Stimulated activated CD8-positive, alpha-beta memory T cell treated with anti-CD3 and anti-CD28 coated beads, Interleukin-12 subunit alpha, Interleukin-12 subunit beta, amount 100 ng/mL, for 24 hours (primary cell): ENCODE measurements at regions not wholly inside any gene's neighbourhood (a gene's known extent, or its start where the extent isn't known, plus 50 kb on each side); places are given as distances from the start of the nearest gene placed in this dataset.
"Not testable (repeated sequence)": the region's sequence is repeated elsewhere in the genome, so short reads cannot be mapped to it uniquely, and the experiment has no call there.

Experiments
- DNase-seq: peaks from one replicate; pipeline ENCODE4 v3.0.0-alpha.2; 2020; ENCODE audit errors: extremely low read depth

DNA sequence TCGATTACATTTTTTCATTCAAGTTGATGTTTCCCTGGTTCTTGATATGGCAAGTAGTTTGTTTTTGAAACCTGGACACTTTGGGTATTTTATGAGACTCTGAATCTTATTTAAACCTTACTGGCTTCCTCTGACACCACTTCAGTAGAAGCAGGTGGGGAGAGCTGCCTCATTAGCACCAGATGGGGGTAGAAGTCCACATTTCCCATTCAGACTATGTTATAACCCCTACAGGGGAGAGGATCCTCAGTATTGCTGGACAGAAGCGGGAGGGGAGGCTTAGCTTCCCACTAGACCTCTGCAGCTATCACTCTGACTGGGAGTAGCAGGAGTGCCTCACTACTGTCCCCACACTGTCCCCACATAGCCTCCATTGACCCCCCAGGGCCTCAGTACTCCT lies 145.3 kb upstream of the SLC35G4 start:
- DNase-seq, result no peak

DNA sequence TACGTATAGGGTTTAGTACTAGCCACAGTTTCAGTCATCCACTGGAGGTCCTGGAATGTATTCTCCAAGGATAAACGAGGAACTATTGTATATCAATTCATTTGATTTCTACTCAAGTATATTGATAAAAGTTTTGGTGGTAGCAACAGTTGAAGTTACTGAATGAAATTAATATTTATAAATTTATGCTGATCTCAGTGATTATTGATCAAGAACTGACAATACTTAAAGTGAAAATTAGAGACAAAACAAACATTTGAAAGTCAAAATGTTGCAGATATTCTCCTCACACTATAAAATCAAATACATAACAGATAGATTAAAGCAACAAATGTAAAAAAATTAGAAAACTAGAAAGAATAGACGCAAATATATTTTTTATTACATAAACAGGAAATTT lies 150.9 kb upstream of the SLC35G4 start:
- no peak for DNase-seq

DNA sequence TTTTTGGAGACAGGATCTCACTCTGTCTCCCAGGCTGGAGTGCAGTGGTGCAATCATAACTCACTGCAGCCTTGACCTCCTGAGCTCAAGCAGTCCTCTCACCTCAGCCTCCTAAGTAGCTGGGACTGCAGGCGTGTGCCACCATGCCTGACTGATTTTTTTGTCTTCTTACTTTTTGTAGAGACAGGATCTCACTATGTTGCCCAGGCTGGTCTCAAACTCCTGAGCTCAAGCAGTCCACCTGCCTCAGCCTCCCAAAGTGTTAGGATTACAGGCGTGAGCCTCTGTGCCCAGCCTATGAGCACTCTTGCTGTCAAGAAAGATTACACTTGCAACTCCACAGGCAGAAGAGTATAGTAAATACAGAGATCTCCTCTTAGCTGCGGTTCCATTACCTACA lies 151.5 kb upstream of the SLC35G4 start:
- not testable (repeated sequence) for DNase-seq

DNA sequence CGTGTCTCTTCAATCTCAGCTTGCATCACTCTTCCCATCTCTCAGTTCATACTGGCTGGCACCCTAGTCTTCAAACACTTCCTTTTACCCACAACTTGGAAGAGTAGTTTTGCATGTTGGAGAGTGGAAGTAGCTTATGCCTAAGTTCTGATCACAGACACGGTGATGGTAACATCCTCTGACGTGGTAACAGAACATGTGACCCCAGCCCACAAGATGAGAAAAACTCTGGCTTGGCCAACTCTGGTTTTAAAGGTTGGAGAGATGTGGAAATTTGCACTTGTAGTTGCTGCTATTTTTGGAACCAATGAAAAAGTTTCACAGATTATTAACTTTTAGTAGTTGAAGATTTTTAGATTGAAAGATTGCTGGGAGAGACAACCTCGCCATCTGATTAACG lies 155.4 kb upstream of the SLC35G4 start:
- no peak for DNase-seq

DNA sequence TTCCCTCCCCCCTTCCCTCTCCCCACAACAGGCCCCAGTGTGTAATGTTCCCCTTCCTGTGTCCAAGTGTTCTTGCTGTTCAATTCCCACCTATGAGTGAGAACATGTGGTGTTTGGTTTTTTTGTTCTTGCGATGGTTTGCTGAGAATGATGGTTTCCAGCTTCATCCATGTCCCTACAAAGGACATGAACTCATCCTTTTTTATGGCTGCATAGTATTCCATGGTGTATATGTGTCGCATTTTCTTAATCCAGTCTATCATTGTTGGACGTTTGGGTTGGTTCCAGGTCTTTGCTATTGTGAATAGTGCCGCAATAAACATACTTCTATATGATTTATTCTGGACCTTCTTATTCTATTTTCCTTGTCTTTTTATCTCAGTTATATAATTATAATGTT lies 165.2 kb upstream of the SLC35G4 start:
- DNase-seq, result not testable (repeated sequence)

DNA sequence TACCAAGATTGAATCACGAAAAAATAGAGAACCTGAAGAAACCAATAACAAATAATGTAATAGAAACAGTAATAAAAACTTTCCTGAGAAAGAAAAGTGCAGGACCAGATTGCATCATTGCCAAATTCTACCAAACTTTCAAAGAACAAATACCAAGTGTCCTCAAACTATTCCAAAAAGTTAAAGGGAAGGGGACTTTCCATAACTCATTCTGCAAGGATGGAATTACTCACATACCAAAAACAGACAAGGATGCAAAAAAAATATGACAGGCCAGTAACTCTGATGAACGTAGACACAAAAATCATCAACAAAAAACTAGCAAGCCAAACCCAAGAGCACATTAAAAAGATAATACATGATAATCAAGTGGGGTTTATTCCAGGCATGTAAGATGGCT lies 172.3 kb upstream of the SLC35G4 start:
- DNase-seq, result no peak

DNA sequence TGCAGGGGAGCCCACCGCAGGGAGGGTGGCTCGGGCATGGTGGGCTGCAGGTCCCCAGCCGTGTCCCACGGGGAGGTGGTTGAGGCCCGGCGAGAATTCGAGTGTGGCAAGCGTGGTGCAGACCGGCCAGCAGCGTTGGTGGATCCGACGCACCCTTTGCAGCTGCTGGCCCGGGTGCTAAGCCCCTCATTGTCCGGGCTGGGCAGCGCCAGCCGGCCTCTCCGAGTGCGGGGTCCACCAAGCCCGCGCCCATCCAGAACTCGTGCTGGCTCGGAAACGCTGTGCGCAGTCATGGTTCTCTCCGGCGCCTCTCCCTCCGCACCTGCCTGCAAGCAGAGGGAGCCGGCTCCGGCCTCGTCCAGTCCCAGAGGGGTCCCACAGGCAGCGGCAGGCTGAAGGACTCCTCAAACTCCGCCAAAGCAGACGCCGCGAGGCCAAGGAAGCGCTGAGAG lies 177.0 kb upstream of the SLC35G4 start:
- DNase-seq, result no peak

DNA sequence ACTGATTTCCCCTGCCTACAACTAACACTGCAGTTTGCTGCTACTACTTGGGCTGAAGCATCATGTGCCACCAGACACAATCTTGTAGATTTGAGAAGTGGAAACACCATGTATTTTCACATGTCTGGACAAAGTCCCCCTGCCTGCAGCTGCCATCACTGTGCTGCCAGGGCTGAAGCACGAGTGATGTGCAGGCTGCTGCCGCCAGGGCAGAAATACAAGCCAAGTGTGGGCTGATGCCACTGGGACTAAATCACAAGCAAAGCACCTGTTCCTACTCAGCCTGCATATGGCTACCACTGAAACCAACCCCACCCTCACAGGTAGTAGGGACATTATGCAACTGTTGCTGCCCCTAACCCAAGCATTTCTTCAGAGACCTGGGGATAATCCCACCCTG lies 179.5 kb upstream of the SLC35G4 start:
- DNase-seq, result no peak

DNA sequence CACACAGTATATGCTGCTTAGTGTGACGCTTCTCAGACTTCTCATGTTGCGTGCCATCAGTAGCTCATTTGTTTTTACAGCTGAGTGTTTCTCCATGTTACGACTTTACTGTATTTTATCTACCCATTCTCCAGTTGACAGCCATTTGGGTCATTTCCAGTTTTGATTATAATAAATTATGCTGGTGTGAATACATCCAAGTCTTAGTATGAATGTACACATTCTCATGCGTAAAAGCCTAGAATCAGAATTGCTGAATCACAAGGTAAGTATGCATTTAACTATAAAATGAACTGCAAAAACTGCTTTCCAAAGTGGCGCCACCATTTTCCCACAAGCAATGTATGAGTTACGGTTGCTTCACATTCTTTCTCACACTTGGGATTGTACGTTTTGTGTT lies 184.2 kb upstream of the SLC35G4 start:
- DNase-seq, result no peak

DNA sequence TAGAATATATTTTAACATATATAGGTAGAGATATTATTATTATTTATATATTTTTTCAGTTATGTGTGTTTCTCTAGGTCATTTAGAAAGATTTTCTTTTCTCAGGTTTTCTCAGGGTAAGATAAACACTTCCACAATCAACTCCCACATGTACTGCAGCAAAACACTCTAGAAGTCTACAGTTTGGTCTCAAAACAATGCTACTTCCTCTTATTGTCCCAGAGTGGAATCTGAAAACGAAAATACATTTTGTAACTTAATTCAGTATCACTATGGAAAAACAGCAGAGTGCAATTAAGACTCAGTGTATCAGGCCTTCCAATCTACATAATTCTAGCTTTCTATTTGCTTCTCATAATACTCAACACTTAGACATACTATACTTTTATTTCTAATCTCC lies 190.1 kb upstream of the SLC35G4 start:
- DNase-seq, result no peak

DNA sequence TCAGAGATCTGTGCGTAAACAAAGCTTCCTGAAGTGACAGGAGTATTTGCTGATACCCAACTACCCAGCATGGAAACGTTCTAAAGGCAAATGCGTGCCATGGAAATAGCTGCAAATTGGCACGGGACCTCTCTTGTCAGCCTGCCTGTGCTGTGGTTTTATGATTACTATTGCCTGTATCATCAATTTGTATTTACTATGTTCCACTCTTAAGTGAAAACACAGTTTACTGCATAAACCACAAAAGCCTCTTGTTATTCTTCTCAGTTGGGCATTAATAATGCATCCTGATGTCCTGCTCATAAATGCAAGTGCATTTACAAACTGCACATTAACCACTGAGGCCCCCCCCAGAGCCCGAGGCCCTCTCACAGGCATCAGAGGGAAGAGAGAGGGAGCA lies 196.6 kb upstream of the SLC35G4 start:
- DNase-seq, result no peak

DNA sequence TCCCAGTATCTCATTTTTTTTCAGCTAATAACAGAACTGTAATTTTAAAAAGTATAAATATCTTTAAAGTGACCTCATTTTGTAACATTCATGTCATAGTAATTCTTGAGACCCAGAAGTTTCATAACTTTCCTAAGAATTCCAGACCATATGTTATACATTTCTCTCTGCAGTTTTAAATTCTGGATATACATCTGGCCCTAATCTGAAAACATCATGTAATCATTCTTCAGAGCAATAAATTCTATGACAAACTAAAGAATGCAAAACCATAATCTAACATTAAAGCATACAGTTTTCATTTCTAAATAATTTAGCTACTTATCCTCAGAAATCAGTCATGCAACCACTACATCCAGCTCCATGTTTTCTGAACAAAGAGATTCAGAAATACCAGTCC lies 198.3 kb upstream of the SLC35G4 start:
- no peak for DNase-seq

DNA sequence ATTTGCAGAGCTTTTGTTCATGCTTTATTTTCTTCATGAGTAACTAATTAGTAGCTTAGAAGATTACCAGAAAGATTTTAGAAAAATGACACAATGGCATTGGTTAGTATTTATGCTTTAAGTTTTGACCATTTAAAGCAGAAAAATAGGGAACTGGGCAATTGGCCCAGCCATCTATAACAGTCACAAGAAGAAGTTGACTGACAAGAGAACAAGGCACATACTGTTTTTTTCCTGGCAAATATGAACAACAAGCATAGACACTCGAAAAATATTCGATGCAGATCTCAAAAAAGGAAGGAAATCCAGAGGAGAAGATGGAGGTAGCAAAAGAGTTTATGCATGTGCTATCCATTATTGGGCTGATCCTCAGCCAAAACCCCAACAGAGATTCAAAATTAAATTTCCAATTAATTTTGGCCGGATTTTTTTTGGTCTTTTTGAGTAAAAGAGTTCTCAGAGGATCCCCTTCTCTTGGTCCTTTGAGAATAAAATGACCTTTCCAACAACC lies 200.8 kb upstream of the SLC35G4 start:
- DNase-seq, result no peak

DNA sequence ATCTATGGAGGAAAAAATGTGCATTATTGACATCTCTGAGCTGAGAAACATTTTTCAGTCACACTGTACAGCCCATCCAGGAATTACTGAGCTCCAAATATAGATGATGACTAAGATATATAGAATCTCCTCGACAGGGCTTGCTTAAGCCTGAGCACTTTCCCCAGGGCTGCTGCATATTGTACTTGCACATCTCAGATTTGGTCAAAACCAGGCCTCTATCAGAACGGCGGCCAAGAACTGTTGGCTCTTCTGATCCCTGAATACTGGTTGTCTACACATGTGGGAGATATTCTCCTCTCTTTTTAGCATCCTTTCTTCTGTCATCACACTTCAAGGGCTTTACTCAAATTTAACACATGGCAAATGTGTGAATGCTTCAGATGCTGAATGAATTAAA lies 201.5 kb upstream of the SLC35G4 start:
- DNase-seq, result no peak

DNA sequence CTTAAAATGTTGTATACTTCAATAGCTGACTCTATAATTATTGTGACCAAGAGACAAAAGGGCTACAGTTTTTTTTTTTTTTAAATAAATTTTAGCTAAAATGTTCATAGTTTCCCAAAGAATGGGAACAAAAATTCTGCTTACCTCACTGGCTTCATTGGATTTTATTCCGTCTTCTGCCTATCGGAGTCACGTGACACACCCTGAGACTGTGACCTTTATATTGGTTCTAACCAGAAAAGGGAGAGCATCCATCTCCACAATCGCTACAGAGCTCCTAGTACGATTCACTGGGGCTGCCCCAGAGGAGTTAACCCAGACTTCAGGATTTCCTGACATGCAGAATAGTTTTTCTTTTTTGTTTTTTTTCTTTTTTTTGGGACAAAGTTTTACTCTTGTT lies 203.6 kb upstream of the SLC35G4 start:
- no peak for DNase-seq

DNA sequence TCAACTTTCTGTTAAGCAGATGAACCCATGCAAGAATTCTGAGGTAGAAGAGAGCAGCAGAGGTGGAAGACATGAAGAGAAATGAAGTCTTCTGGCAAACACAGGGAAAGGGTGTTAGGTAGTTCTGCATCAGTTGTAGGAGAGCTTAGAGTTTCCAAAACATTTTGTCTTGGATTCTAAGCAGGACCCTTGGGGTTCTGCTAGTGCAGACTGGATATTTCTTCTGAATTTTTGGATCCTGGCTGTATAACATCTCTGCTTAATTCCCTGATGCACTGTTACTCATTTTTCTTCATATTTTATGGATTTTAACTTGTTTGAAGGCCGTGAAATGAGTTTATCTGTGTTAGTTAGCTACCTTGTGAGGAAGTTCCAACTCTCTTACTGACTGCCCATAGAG lies 208.7 kb upstream of the SLC35G4 start:
- no peak for DNase-seq

DNA sequence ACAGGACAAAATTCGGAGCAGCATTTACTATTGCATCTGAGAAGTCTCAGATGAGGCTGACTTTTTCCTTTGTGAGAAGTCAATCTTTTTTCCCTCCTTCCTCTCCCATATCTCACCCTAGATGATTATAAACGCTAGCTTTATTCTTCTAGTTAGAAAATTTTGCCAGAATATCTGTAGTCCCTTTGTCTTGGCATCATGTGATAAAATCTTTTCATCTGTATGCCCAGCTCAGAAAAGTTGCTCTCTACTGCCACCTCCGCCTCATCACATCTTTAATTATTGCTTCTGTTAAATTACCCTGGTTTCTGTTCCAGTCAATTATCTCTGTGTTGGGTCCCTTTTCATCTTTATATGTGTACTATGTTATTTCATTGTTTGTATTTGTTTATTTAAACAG lies 210.8 kb upstream of the SLC35G4 start:
- DNase-seq, result no peak

DNA sequence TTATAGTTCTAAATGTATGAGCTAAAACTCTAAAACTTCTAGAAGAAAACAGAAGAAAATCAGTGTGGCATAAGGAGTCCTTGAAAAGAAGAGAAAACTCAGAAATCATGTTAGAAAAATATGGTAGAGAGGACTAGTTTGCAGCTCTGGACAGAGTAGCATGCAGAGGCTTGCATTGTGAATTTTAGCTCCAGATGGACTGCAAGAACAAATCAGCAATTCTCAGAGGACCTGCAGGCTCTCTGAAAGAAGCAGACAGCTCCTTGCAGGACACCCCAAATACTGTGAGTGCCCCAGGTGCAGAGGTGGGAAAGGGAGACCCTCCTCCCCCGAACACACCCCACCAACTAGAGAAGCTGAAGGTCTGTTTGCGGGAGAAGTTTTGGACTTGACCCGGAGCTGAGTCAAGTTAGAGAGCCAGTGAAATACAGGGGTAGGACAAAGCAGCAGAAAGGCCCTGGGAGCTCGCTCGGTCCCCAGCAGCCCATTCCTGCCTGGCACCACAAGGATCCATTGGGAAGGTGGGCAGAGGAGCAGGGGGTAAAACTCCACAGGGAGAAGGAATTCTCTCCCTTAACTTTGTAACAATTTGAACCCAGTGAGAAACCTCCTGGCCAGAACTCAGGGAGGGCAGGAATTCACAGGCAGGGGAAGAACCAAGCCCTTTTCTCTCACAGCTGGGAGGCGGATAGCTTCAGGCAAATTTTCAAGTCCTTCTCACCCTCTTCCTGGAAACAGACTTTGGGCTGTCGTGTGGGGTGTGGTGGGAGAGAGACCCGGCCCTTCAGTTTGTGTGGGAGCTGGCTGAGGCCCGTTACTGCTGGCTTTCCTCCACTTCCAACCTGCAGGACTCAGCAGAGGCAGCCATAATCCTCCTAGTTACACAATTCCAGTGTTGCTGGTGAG lies 216.2 kb upstream of the SLC35G4 start:
- no peak for DNase-seq

DNA sequence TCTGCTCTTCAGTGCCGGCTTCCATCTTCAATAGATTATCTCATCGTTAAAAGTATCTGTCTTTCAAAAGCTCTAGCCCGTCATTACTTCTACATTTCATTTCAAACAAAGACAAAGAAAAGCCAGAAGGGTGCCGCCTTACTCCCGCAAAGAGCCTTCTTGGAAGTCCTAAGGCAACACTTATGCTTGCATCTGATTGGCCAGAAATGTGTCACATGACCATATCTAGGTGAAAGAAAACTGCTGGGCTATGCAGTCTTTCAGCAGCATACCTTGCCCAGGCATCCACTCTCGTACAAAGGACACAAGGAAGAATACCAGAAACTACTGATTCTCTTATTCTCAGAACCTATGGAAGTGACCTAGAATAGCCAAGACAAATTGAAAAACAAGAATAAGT lies 217.1 kb upstream of the SLC35G4 start:
- no peak for DNase-seq

DNA sequence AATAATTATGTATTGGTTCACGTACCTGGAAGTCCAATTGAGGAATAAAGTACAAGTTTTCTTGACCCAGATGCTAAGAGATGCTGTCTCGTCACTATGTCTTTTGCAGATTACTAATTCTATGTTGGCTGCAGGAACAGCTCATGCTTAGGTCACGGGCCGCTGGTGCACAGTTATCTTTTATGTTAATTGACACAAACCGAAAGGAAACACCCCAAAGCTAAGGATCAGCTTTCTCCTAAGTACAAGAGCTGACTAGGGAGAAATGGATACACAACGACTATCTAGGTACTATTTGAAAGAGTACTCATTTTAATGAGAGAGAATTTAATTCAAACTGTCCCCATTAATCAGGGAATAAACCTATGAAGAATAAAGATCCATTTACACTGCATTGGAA lies 217.7 kb upstream of the SLC35G4 start:
- DNase-seq, result no peak

DNA sequence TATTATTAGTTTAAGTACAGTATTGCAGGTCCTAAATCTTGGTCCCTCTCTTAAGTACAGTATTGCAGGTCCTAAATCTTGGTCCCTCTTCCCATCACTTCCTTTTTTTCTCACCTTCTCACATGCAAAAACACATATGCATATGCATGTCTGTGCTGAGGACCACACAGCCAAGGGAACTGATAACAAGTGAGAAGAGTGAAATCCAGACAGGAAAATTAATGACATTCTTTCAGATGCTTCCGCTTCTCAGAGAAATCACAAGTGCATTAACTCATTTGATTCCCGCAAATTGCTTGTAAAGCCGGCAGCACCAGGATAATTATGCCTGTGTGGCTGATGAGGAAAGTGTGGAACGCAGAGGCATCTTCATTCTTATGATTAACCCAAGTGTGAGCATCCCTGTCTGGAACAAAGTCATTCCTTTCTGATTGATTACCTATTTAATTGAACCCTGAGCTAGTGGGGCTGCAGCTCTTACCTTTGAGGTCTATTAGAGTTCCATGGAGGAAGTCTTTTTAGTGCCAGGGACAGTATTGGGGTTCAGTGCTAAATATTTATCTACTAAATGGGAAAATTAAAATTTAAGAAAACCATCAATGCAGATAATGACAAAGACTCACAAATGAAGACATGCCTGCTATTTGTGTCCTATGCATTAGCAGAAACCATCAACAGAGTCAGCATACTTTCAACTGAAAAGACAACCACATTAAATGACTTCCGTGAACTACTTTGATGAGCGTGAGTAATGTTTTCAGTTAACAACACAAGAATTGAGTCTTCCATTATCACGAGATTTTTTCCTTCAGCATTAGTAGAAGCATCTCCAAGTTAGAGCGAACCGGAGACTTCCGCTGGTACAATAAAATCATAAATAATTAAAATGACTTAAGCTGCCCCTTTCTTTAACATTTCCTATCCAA lies 220.4 kb upstream of the SLC35G4 start:
- DNase-seq, result no peak

DNA sequence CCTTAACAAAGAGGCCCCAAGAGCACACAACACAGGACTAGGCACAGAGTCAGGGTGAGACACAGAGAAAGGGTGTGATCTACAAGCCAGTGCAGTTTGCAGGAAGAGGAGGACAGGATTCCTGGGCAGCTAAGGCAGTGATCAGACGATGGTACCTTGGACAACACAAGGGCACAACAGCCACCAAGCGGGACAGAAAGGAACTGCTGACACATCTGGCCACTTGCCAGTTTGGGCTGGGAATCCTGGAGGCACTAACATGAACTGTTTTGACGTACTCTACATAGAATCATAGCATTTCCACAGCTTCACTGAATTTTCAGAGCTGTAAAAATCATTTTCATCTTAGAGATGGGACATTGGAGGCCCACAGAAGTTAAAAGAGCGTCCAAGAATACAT lies 221.5 kb upstream of the SLC35G4 start:
- no peak for DNase-seq

DNA sequence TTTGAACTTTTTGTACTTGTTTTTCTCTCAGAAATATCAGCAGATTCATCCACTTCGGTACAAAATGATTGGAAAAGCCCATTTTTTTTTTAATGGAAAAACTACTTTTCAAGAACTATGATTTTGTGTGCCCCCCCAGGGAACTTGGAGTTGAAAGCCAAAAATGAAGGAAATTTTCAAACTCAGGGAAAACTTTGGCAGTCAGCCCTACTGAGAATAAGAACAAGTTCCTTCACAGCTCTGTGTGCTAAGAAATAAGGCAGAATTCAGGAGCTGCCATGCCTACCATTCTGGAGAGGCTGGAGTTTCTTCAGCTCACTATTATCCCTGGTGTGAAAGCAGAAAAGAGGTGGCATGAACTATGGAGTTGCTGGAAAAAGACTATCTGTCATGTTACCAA lies 226.0 kb upstream of the SLC35G4 start:
- no peak for DNase-seq
